IPS-15b (cell line): ENCODE measurements at regions not wholly inside any gene's neighbourhood (a gene's known extent, or its start where the extent isn't known, plus 50 kb on each side); places are given as distances from the start of the nearest gene placed in this dataset.

ENCODE experiments used
- H3K27me3 ChIP-seq: one replicate; pipeline ENCODE4 v1.6.1; 2013; ENCODE audit warnings: low read length; ENCODE audit not compliant: control insufficient read depth, insufficient read depth
- H3K36me3 ChIP-seq: one replicate; pipeline ENCODE4 v1.6.1; 2013; ENCODE audit warnings: low read length; ENCODE audit not compliant: control insufficient read depth, insufficient read depth
- H3K4me1 ChIP-seq: one replicate; pipeline ENCODE4 v1.6.1; 2013; ENCODE audit warnings: mild to moderate bottlenecking, low read length; ENCODE audit not compliant: control insufficient read depth, insufficient read depth
- H3K4me3 ChIP-seq: one replicate; pipeline ENCODE4 v1.5.1; 2013; ENCODE audit warnings: low read depth, low read length
- H3K9ac ChIP-seq: one replicate; pipeline ENCODE4 v1.6.1; 2013; ENCODE audit warnings: low read depth, mild to moderate bottlenecking, low read length
- H3K9me3 ChIP-seq: one replicate; pipeline ENCODE4 v1.6.1; 2013; ENCODE audit warnings: mild to moderate bottlenecking, low read length; ENCODE audit not compliant: control insufficient read depth, insufficient read depth

GRCh38 chr9:85192750-85193149 lies 523.2 kb downstream of the NTRK2 start:
- Histone ChIP-seq H3K9ac (no peak overlapping the region), H3K9me3 (no peaks in the 10 kb centered on the region), H3K27me3 (no peaks in the 10 kb centered on the region), H3K4me1 (no peaks in the 10 kb centered on the region), H3K36me3 (no peaks in the 10 kb centered on the region), H3K4me3 (no peak overlapping the region)

- no peak overlapping the region for H3K4me3 ChIP-seq
- no peaks in the 10 kb centered on the region for H3K4me1 ChIP-seq
- H3K27me3 ChIP-seq, result no peaks in the 10 kb centered on the region
- no peaks in the 10 kb centered on the region for H3K9me3 ChIP-seq
- H3K36me3 ChIP-seq, result no peaks in the 10 kb centered on the region
- H3K9ac ChIP-seq, result no peak overlapping the region
Measured at GRCh38 chr9:85186218-85186585, 516.7 kb downstream of the NTRK2 start.

GRCh38 chr9:85185486-85186217 lies 516.1 kb downstream of the NTRK2 start:
- H3K27me3 ChIP-seq, result no peaks in the 10 kb centered on the region

GRCh38 chr9:85182383-85182782 lies 512.9 kb downstream of the NTRK2 start:
- no peaks in the 10 kb centered on the region for H3K9me3 ChIP-seq
- no peaks in the 10 kb centered on the region for H3K27me3 ChIP-seq
- no peaks in the 10 kb centered on the region for H3K4me1 ChIP-seq
- H3K36me3 ChIP-seq, result no peaks in the 10 kb centered on the region
- no peak overlapping the region for H3K4me3 ChIP-seq
- no peak overlapping the region for H3K9ac ChIP-seq

More at GRCh38 chr9:85185486-85186217, 516.1 kb downstream of the NTRK2 start:
- Histone ChIP-seq H3K36me3 (no peaks in the 10 kb centered on the region), H3K9me3 (no peaks in the 10 kb centered on the region), H3K9ac (no peak overlapping the region), H3K4me3 (no peak overlapping the region), H3K4me1 (no peaks in the 10 kb centered on the region)

- H3K9ac ChIP-seq, result no peak overlapping the region
- no peaks in the 10 kb centered on the region for H3K9me3 ChIP-seq
- no peaks in the 10 kb centered on the region for H3K36me3 ChIP-seq
Measured at GRCh38 chr9:85178474-85178873, 508.9 kb downstream of the NTRK2 start.

GRCh38 chr9:85173967-85174366 lies 504.4 kb downstream of the NTRK2 start:
- H3K4me1 ChIP-seq, result peaks cover 2% of the 10 kb centered on the region

More at GRCh38 chr9:85178474-85178873, 508.9 kb downstream of the NTRK2 start:
- H3K4me3 ChIP-seq, result no peak overlapping the region
- peaks cover 2% of the 10 kb centered on the region for H3K4me1 ChIP-seq
- H3K27me3 ChIP-seq, result no peaks in the 10 kb centered on the region

GRCh38 chr9:85172001-85172978 lies 502.8 kb downstream of the NTRK2 start:
- no peaks in the 10 kb centered on the region for H3K27me3 ChIP-seq
- H3K4me1 ChIP-seq, result peaks cover 2% of the 10 kb centered on the region
- H3K9me3 ChIP-seq, result no peaks in the 10 kb centered on the region
- H3K36me3 ChIP-seq, result no peaks in the 10 kb centered on the region
- no peak overlapping the region for H3K9ac ChIP-seq
- H3K4me3 ChIP-seq, result no peak overlapping the region

More at GRCh38 chr9:85173967-85174366, 504.4 kb downstream of the NTRK2 start:
- Histone ChIP-seq H3K36me3 (no peaks in the 10 kb centered on the region), H3K9ac (no peak overlapping the region), H3K4me3 (no peak overlapping the region), H3K9me3 (no peaks in the 10 kb centered on the region), H3K27me3 (no peaks in the 10 kb centered on the region)

GRCh38 chr9:85171163-85171562 lies 501.6 kb downstream of the NTRK2 start:
- Histone ChIP-seq H3K9ac (no peak overlapping the region), H3K4me3 (no peak overlapping the region), H3K27me3 (no peaks in the 10 kb centered on the region)

GRCh38 chr9:85168412-85168811 lies 498.9 kb downstream of the NTRK2 start:
- no peaks in the 10 kb centered on the region for H3K9me3 ChIP-seq
- no peaks in the 10 kb centered on the region for H3K27me3 ChIP-seq
- no peak overlapping the region for H3K4me3 ChIP-seq
- H3K9ac ChIP-seq, result no peak overlapping the region
- no peaks in the 10 kb centered on the region for H3K36me3 ChIP-seq
- peaks cover 2% of the 10 kb centered on the region for H3K4me1 ChIP-seq

More at GRCh38 chr9:85171163-85171562, 501.6 kb downstream of the NTRK2 start:
- H3K4me1 ChIP-seq, result peaks cover 2% of the 10 kb centered on the region
- H3K36me3 ChIP-seq, result no peaks in the 10 kb centered on the region
- no peaks in the 10 kb centered on the region for H3K9me3 ChIP-seq

GRCh38 chr9:85167146-85167545 lies 497.6 kb downstream of the NTRK2 start:
- Histone ChIP-seq H3K4me1 (peaks cover 2% of the 10 kb centered on the region), H3K9ac (no peak overlapping the region), H3K4me3 (no peak overlapping the region), H3K9me3 (no peaks in the 10 kb centered on the region), H3K36me3 (no peaks in the 10 kb centered on the region), H3K27me3 (no peaks in the 10 kb centered on the region)

- Histone ChIP-seq H3K4me3 (no peak overlapping the region), H3K9ac (no peak overlapping the region), H3K9me3 (no peaks in the 10 kb centered on the region), H3K36me3 (no peaks in the 10 kb centered on the region), H3K4me1 (peaks cover 2% of the 10 kb centered on the region), H3K27me3 (no peaks in the 10 kb centered on the region)
Measured at GRCh38 chr9:85163825-85164224, 494.3 kb downstream of the NTRK2 start.
